Common myeloid progenitor, CD34-positive (primary cell): ENCODE measurements at regions not wholly inside any gene's neighbourhood (a gene's known extent, or its start where the extent isn't known, plus 50 kb on each side); places are given as distances from the start of the nearest gene placed in this dataset.

ENCODE experiments used
- CTCF ChIA-PET: fragments of 350-600 bp; sonication (Branson Sonifier 250); formaldehyde crosslinking; loops from one replicate; lab custom pipeline; 2021; ENCODE audit warnings: antibody characterized with exemption; lab: Charles Lee
- POLR2A ChIA-PET: fragments of 350-600 bp; sonication (Branson Sonifier 250); formaldehyde crosslinking; loops from one replicate; lab custom pipeline; 2021; ENCODE audit warnings: antibody characterized with exemption; lab: Charles Lee
- DNase-seq, 3 donors: peaks; one replicate each; pipeline versions ENCODE4 v3.0.0 to v3.0.0-alpha.2; 2013
- H3K27ac ChIP-seq, 2 experiments: 1 replicate in 1 of 2; 2 replicates in 1 of 2; pipeline ENCODE4 v1.7.0; 2013; ENCODE audit warnings: inconsistent platforms in 2 of 2, low read length in 2 of 2, mild to moderate bottlenecking in 2 of 2, low read depth in 1 of 2, moderate library complexity in 1 of 2; ENCODE audit not compliant: severe bottlenecking in 2 of 2, insufficient read depth in 1 of 2, poor library complexity in 1 of 2
- H3K27me3 ChIP-seq, 5 experiments: replicated peaks in 2 of 5; 1 replicate in 3 of 5; 2 replicates in 2 of 5; pipeline versions ENCODE4 v1.6.1 to v1.7.0; 2013; ENCODE audit warnings: low read length in 4 of 5, mild to moderate bottlenecking in 2 of 5, moderate library complexity in 2 of 5, inconsistent platforms in 1 of 5; ENCODE audit not compliant: insufficient read depth in 5 of 5, control insufficient read depth in 4 of 5
- H3K36me3 ChIP-seq, 4 experiments: 1 replicate in 2 of 4; 2 replicates in 2 of 4; pipeline versions ENCODE4 v1.6.1 to v1.7.0; 2013; ENCODE audit warnings: low read length in 3 of 4, control low read depth in 1 of 4, mild to moderate bottlenecking in 1 of 4; ENCODE audit not compliant: control insufficient read depth in 4 of 4, insufficient read depth in 4 of 4
- H3K4me1 ChIP-seq, 4 experiments: 1 replicate in 3 of 4; 2 replicates in 1 of 4; pipeline versions ENCODE4 v1.6.1 to v1.7.1; 2013; ENCODE audit warnings: low read length in 3 of 4, mild to moderate bottlenecking in 3 of 4, control low read depth in 1 of 4, inconsistent platforms in 1 of 4, moderate library complexity in 1 of 4; ENCODE audit not compliant: control insufficient read depth in 4 of 4, insufficient read depth in 4 of 4; ENCODE audit errors: control extremely low read depth in 1 of 4
- H3K4me3 ChIP-seq, 7 experiments: 1 replicate in 4 of 7; 2 replicates in 3 of 7; pipeline versions ENCODE4 v1.5.1 to v1.7.0; 2013; ENCODE audit warnings: mild to moderate bottlenecking in 7 of 7, low read length in 6 of 7, moderate library complexity in 6 of 7, inconsistent platforms in 2 of 7, low read depth in 2 of 7, control low read depth in 1 of 7; ENCODE audit not compliant: insufficient read depth in 4 of 7, control insufficient read depth in 1 of 7; ENCODE audit errors: extremely low read depth in 1 of 7
- H3K9me3 ChIP-seq, 5 experiments: 1 replicate in 4 of 5; 2 replicates in 1 of 5; pipeline versions ENCODE4 v1.6.1 to v1.7.1; 2013; ENCODE audit warnings: low read length in 4 of 5, mild to moderate bottlenecking in 2 of 5, inconsistent platforms in 1 of 5, low read depth in 1 of 5, moderate library complexity in 1 of 5; ENCODE audit not compliant: control insufficient read depth in 4 of 5, insufficient read depth in 2 of 5; ENCODE audit errors: control extremely low read depth in 1 of 5
- WGBS: methylation state at CpG from one replicate; pipeline ENCODE4 v1.1.5; 2013; ENCODE audit not compliant: insufficient coverage; 5-methylcytosine and 5-hydroxymethylcytosine counted together

DNA sequence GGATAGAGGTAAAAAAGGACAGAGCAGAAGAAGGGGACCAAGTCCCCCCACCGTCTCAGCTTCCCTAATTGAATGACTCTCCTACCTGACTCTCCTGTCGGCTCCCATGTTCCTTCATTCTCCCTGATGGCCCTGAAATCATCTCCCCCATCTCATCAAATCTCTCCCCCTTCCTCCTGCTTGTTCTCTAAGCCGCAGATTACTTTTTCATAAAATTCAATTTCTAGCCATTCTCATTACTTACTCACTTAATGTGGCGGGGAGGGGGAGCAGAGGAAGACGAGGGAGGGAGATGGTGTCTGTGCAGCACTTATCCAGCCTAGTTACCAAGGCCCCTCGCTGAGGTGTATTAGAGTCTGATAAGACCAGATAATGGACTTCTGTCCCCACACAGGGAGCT lies 161.5 kb downstream of the CCT6B start:
- H3K4me1 ChIP-seq, result no peaks in the 10 kb centered on the region
- peaks cover 0 to 6% (median 3%) of the 10 kb centered on the region in 5 experiments for H3K9me3 ChIP-seq
- no peak overlapping the region for H3K4me3 ChIP-seq
- H3K27ac ChIP-seq, result no peak overlapping the region
- H3K36me3 ChIP-seq, result no peaks in the 10 kb centered on the region
- 84% methylated on average over 2 of the region's 6 CpGs for WGBS
- no peak for DNase-seq
- peaks cover 0 to 4% (median 0%) of the 10 kb centered on the region in 5 experiments for H3K27me3 ChIP-seq
- ChIA-PET POLR2A (no interaction called here), CTCF (no interaction called here)

DNA sequence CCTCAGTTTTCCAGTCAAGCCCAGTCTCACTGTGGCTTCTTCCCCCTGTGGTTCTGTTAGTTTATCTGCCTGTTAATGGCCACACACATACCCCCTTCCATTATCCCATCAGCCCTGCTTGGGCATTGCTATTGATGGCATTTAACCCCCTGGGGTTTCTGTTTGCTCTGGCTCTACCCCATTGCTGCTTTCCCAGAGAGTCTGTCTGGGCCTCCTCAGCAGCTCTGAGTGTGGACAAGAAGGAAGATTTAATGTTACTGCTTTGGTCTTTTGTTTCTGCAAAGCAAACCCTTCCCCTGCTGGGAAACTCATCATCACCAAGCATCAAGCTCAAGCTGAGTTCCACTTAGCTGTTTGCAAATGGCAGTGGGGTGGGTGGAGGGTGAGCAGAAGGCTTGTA lies 162.7 kb downstream of the CCT6B start:
- H3K36me3 ChIP-seq, result no peaks in the 10 kb centered on the region
- CTCF ChIA-PET, result no interaction called here
- H3K27me3 ChIP-seq, result peaks cover 0 to 2% (median 1%) of the 10 kb centered on the region in 5 experiments
- H3K9me3 ChIP-seq, result peaks cover 0 to 6% (median 3%) of the 10 kb centered on the region in 5 experiments
- DNase-seq, result no peak
- no peak overlapping the region for H3K4me3 ChIP-seq
- no peak overlapping the region for H3K27ac ChIP-seq
- POLR2A ChIA-PET, result no interaction called here
- H3K4me1 ChIP-seq, result no peaks in the 10 kb centered on the region

DNA sequence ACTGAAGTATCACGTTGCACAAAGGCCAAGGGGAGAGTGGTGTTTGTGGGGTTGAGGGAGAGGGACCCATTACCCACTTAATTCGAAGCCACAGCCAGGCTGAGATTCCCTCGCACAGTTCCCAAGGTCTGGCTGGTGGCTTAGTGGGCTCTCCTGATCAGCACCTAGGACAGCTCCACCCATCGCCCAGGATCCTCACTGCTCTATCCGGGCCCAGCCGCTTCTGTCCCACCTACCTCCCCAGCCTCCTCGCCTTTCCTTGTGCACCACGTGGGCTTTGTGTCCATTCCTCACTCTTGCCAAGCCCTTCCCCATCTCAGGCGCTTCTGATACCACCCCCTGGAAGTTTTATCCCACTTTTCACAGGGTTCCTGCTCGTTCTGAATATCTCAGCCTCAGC lies 163.5 kb downstream of the CCT6B start:
- POLR2A ChIA-PET, result no interaction called here
- no peaks in the 10 kb centered on the region for H3K4me1 ChIP-seq
- H3K9me3 ChIP-seq, result peaks cover 0 to 6% (median 3%) of the 10 kb centered on the region in 5 experiments
- no peaks in the 10 kb centered on the region for H3K36me3 ChIP-seq
- no peak overlapping the region for H3K27ac ChIP-seq
- peaks cover 0 to 7% (median 0%) of the 10 kb centered on the region in 5 experiments for H3K27me3 ChIP-seq
- CTCF ChIA-PET, result no interaction called here
- no peak overlapping the region for H3K4me3 ChIP-seq
- 11% methylated on average over 8 of the region's 10 CpGs for WGBS
- DNase-seq, result peak; percentile 22 to 52 (median 45)

- H3K27me3 ChIP-seq, result peaks cover 0 to 10% (median 0%) of the 10 kb centered on the region in 5 experiments
- CTCF ChIA-PET, result no interaction called here
- POLR2A ChIA-PET, result no interaction called here
- H3K4me1 ChIP-seq, result no peaks in the 10 kb centered on the region
- H3K9me3 ChIP-seq, result no peaks in the 10 kb centered on the region
- DNase-seq, result no peak
- no peak overlapping the region for H3K27ac ChIP-seq
- no peaks in the 10 kb centered on the region for H3K36me3 ChIP-seq
- WGBS, result 40% methylated on average over 1 of the region's 9 CpGs
- no peak overlapping the region for H3K4me3 ChIP-seq
Measured at GRCh38 chr17:34793231-34793908, 167.9 kb downstream of the CCT6B start.

- whole genome bisulfite sequencing, result 94% methylated on average over 6 of the region's 6 CpGs
- POLR2A ChIA-PET, result no interaction called here
- Histone ChIP-seq H3K27me3 (peaks cover 0 to 11% (median 0%) of the 10 kb centered on the region in 5 experiments), H3K9me3 (no peaks in the 10 kb centered on the region), H3K27ac (no peak overlapping the region), H3K4me1 (no peaks in the 10 kb centered on the region), H3K4me3 (no peak overlapping the region), H3K36me3 (no peaks in the 10 kb centered on the region)
- CTCF ChIA-PET, result no interaction called here
- DNase-seq, result no peak
Measured at GRCh38 chr17:34788696-34789095, 172.6 kb downstream of the CCT6B start.

DNA sequence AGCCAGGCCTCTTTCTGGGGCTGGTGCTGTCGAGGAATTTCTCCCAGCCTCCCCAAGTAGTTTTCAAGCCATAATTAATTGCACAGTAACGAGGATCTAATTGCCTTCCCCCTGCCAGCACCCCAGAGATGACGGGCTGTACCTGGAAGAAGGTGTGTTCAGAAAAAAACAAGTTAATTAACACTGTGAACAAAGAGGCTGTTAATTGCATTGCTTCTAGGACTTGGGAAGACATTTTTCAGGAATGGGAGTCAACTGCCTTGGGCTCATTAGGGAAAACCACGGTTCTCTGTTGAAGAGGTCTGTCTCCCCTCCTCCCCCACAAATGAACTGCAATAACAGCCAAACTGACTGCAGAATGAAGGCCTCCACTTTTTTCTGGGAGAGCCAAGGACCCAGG lies 176.7 kb downstream of the CCT6B start:
- Histone ChIP-seq H3K27me3 (peaks cover 0 to 2% (median 0%) of the 10 kb centered on the region in 5 experiments), H3K27ac (no peak overlapping the region), H3K4me1 (no peaks in the 10 kb centered on the region), H3K36me3 (no peaks in the 10 kb centered on the region), H3K4me3 (no peak overlapping the region), H3K9me3 (peaks cover 0 to 11% (median 2%) of the 10 kb centered on the region in 5 experiments)
- ChIA-PET POLR2A (no interaction called here), CTCF (no interaction called here)
- WGBS, result 71% methylated on average over 3 of the region's 4 CpGs
- DNase-seq, result no peak

GRCh38 chr17:34782271-34782670 lies 179.0 kb downstream of the CCT6B start:
- no peak overlapping the region for H3K4me3 ChIP-seq
- CTCF ChIA-PET, result no interaction called here
- no peaks in the 10 kb centered on the region for H3K4me1 ChIP-seq
- peaks cover 0 to 4% (median 0%) of the 10 kb centered on the region in 5 experiments for H3K27me3 ChIP-seq
- H3K9me3 ChIP-seq, result peaks cover 0 to 11% (median 2%) of the 10 kb centered on the region in 5 experiments
- H3K27ac ChIP-seq, result no peak overlapping the region
- DNase-seq, result no peak
- POLR2A ChIA-PET, result no interaction called here
- H3K36me3 ChIP-seq, result no peaks in the 10 kb centered on the region
- 90% methylated on average over 3 of the region's 6 CpGs for WGBS
